Glutamatergic neuron (in vitro differentiated cells): ENCODE measurements at regions not wholly inside any gene's neighbourhood (a gene's known extent, or its start where the extent isn't known, plus 50 kb on each side); places are given as distances from the start of the nearest gene placed in this dataset.

ENCODE experiments used
- DNase-seq: peaks from one replicate; pipeline ENCODE4 v3.0.0; 2022
- H3K27ac Mint-ChIP-seq: one replicate; pipeline ENCODE4 v1.8.0; 2020; ENCODE audit warnings: mild to moderate bottlenecking, mixed read lengths, inconsistent platforms; ENCODE audit not compliant: unreplicated experiment
- H3K27me3 Mint-ChIP-seq: one replicate; pipeline ENCODE4 v1.8.0; 2020; ENCODE audit warnings: mild to moderate bottlenecking, moderate library complexity, mixed read lengths, inconsistent platforms; ENCODE audit not compliant: unreplicated experiment
- H3K36me3 Mint-ChIP-seq: one replicate; pipeline ENCODE4 v1.8.0; 2020; ENCODE audit warnings: mild to moderate bottlenecking, mixed read lengths, inconsistent platforms; ENCODE audit not compliant: unreplicated experiment
- H3K4me1 Mint-ChIP-seq: one replicate; pipeline ENCODE4 v1.8.0; 2020; ENCODE audit warnings: mild to moderate bottlenecking, low read depth, mixed read lengths, inconsistent platforms; ENCODE audit not compliant: unreplicated experiment
- H3K4me3 Mint-ChIP-seq: one replicate; pipeline ENCODE4 v1.8.0; 2020; ENCODE audit warnings: mild to moderate bottlenecking, mixed read lengths, inconsistent platforms; ENCODE audit not compliant: unreplicated experiment
- H3K9me3 Mint-ChIP-seq: one replicate; pipeline ENCODE4 v1.8.0; 2020; ENCODE audit warnings: mild to moderate bottlenecking, moderate library complexity, mixed read lengths, inconsistent platforms; ENCODE audit not compliant: unreplicated experiment
- TF ChIP-seq, protein P1 (sequence below): fragments of 200-600 bp; sonication (generic); IDR thresholded peaks from one replicate; pipeline ENCODE4 v1.5.0; 2021; ENCODE audit not compliant: partially characterized antibody, unreplicated experiment

DNA sequence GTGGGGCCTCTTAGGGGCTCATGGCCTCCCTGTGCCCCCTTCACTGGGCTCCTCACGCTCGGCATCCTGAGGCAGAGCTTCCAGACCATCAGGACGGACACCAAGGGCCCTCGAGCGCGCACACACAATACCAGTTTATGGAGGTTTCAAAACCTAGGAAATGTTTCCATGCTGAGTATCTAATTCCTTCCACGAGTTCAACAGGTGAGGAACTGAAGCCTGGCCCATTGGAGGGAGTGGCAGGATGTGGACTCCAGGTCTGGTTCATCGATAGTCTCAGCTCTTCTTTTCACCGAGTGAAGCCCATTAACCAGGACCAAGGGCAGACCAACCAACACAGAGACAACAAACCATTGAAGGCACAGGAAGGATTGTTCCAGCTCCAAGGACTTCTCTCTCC lies 336.7 kb upstream of the SHH start:
- TF ChIP-seq, protein P1, sequence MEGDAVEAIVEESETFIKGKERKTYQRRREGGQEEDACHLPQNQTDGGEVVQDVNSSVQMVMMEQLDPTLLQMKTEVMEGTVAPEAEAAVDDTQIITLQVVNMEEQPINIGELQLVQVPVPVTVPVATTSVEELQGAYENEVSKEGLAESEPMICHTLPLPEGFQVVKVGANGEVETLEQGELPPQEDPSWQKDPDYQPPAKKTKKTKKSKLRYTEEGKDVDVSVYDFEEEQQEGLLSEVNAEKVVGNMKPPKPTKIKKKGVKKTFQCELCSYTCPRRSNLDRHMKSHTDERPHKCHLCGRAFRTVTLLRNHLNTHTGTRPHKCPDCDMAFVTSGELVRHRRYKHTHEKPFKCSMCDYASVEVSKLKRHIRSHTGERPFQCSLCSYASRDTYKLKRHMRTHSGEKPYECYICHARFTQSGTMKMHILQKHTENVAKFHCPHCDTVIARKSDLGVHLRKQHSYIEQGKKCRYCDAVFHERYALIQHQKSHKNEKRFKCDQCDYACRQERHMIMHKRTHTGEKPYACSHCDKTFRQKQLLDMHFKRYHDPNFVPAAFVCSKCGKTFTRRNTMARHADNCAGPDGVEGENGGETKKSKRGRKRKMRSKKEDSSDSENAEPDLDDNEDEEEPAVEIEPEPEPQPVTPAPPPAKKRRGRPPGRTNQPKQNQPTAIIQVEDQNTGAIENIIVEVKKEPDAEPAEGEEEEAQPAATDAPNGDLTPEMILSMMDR: no peak
- peaks cover 2% of the 10 kb centered on the region for H3K27me3 Mint-ChIP-seq
- H3K36me3 Mint-ChIP-seq: no peaks in the 10 kb centered on the region
- peaks cover 2% of the 10 kb centered on the region for H3K9me3 Mint-ChIP-seq
- H3K4me3 Mint-ChIP-seq: no peak overlapping the region
- peaks cover 4% of the 10 kb centered on the region for H3K4me1 Mint-ChIP-seq
- H3K27ac Mint-ChIP-seq: no peak overlapping the region
- DNase-seq: no peak

DNA sequence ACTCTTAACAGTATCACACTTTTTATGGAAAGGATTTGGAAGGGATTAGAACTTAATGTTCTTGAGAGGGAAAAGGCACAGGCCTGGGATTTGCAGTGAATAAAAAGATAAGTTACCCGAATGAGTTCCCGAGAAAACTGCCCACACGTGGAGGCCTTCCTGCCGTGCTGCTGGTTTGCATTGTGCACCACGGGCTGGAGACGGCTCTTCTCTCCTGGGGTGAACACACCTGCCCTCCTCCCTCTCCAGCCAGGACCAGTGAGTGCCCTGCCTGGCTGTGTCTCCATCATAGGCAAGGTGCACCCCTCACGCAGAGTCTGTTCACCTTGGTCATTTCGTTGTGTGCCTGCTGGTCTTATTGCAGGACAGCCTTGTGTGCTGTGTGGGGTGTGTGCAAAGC lies 336.3 kb upstream of the SHH start:
- Mint-ChIP-seq H3K4me3 (no peak overlapping the region), H3K36me3 (no peaks in the 10 kb centered on the region), H3K27ac (no peak overlapping the region), H3K4me1 (peaks cover 4% of the 10 kb centered on the region), H3K27me3 (peaks cover 2% of the 10 kb centered on the region), H3K9me3 (peaks cover 2% of the 10 kb centered on the region)
- no peak for DNase-seq
- TF ChIP-seq, protein P1: no peak

GRCh38 chr7:156147756-156148504 lies 335.7 kb upstream of the SHH start:
- Mint-ChIP-seq H3K4me1 (peaks cover 4% of the 10 kb centered on the region), H3K27me3 (no peaks in the 10 kb centered on the region), H3K9me3 (peaks cover 2% of the 10 kb centered on the region), H3K4me3 (no peak overlapping the region), H3K36me3 (peaks cover 3% of the 10 kb centered on the region), H3K27ac (no peak overlapping the region)
- TF ChIP-seq, protein P1: no peak
- no peak for DNase-seq

GRCh38 chr7:156147104-156147503 lies 334.8 kb upstream of the SHH start:
- DNase-seq: no peak
- Mint-ChIP-seq H3K36me3 (peaks cover 4% of the 10 kb centered on the region), H3K27me3 (no peaks in the 10 kb centered on the region), H3K4me1 (peaks cover 4% of the 10 kb centered on the region), H3K9me3 (peaks cover 2% of the 10 kb centered on the region), H3K27ac (no peak overlapping the region), H3K4me3 (no peak overlapping the region)
- TF ChIP-seq, protein P1: no peak

GRCh38 chr7:156145996-156146395 lies 333.7 kb upstream of the SHH start:
- no peak overlapping the region for H3K27ac Mint-ChIP-seq
- H3K4me1 Mint-ChIP-seq: peaks cover 4% of the 10 kb centered on the region
- H3K4me3 Mint-ChIP-seq: no peak overlapping the region
- TF ChIP-seq, protein P1: no peak
- peaks cover 2% of the 10 kb centered on the region for H3K9me3 Mint-ChIP-seq
- peaks cover 4% of the 10 kb centered on the region for H3K36me3 Mint-ChIP-seq
- no peaks in the 10 kb centered on the region for H3K27me3 Mint-ChIP-seq
- DNase-seq: no peak
